A673 (cell line): ENCODE measurements at regions not wholly inside any gene's neighbourhood (a gene's known extent, or its start where the extent isn't known, plus 50 kb on each side); places are given as distances from the start of the nearest gene placed in this dataset.

Source experiments
- BruUV-seq: library from RNA; stranded (reverse); fragments of 400-500 nt; replicated peaks from 2 replicates; lab custom pipeline; 2021; lab: Mats Ljungman, UMichigan
- CTCF ChIA-PET: fragments of 300-600 bp; sonication (Branson Sonifier 250); formaldehyde crosslinking; loops from one replicate; lab custom pipeline; 2022; ENCODE audit warnings: antibody characterized with exemption; lab: Charles Lee
- POLR2A ChIA-PET: fragments of 300-600 bp; sonication (Branson Sonifier 250); formaldehyde crosslinking; loops from one replicate; lab custom pipeline; 2022; ENCODE audit warnings: antibody characterized with exemption; ENCODE audit not compliant: low non-redundant PET; lab: Charles Lee
- DNase-seq: peaks from one replicate; pipeline ENCODE4 v3.0.0-alpha.2; 2015; ENCODE audit warnings: low spot score
- H3K27ac ChIP-seq: fragments of 200-600 bp; sonication (generic); 2 replicates; pipeline ENCODE4 v1.5.1; 2016; ENCODE audit warnings: mixed run types, low read depth, mild to moderate bottlenecking, mixed read lengths, antibody characterized with exemption, low read length; ENCODE audit not compliant: poor library complexity, severe bottlenecking
- H3K27me3 ChIP-seq: fragments of 200-600 bp; sonication (generic); replicated peaks from 2 replicates; pipeline ENCODE4 v1.6.1; 2017; ENCODE audit warnings: mixed run types, low read depth, mild to moderate bottlenecking, mixed read lengths, antibody characterized with exemption, low read length; ENCODE audit not compliant: insufficient read depth, poor library complexity
- H3K36me3 ChIP-seq: fragments of 200-600 bp; sonication (generic); 2 replicates; pipeline ENCODE4 v1.6.1; 2016; ENCODE audit warnings: mixed run types, mild to moderate bottlenecking, mixed read lengths, antibody characterized with exemption, low read length; ENCODE audit not compliant: insufficient read depth, poor library complexity, severe bottlenecking
- H3K4me1 ChIP-seq: fragments of 200-600 bp; sonication (generic); 2 replicates; pipeline ENCODE4 v1.6.1; 2017; ENCODE audit warnings: mixed run types, mild to moderate bottlenecking, mixed read lengths, antibody characterized with exemption, low read length; ENCODE audit not compliant: insufficient read depth, poor library complexity, severe bottlenecking
- H3K4me3 ChIP-seq: fragments of 200-600 bp; sonication (generic); 2 replicates; pipeline ENCODE4 v1.5.1; 2016; ENCODE audit warnings: low read depth, mixed run types, mild to moderate bottlenecking, mixed read lengths, low read length; ENCODE audit not compliant: poor library complexity, severe bottlenecking
- H3K9me3 ChIP-seq: fragments of 200-600 bp; sonication (generic); 2 replicates; pipeline ENCODE4 v1.6.1; 2016; ENCODE audit warnings: mixed run types, low read depth, mild to moderate bottlenecking, mixed read lengths, antibody characterized with exemption, low read length; ENCODE audit not compliant: poor library complexity, severe bottlenecking
- CTCF ChIP-seq: fragments of 300-800, 200-600 bp; sonication (generic); conservative IDR thresholded peaks from 2 replicates; pipeline ENCODE4 v1.5.1; 2017; ENCODE audit warnings: low read depth, mild to moderate bottlenecking, antibody characterized with exemption, low read length, moderate library complexity, mixed read lengths
- EZH2 ChIP-seq: fragments of 200-600 bp; sonication (generic); IDR thresholded peaks from 2 replicates; pipeline ENCODE4 v1.6.1; 2017; ENCODE audit warnings: borderline replicate concordance, low read depth, mild to moderate bottlenecking, mixed read lengths, antibody characterized with exemption, low read length; ENCODE audit not compliant: poor library complexity, severe bottlenecking
- intact Hi-C: fragments of 100-400 bp; cut with micrococcal nuclease; formaldehyde crosslinking; loops from one replicate; pipeline ENCODE4 v1.10.0; 2022; ENCODE audit not compliant: unreplicated experiment

GRCh38 chr18:47334966-47335365 lies 83.5 kb upstream of the SKOR2 start:
- no peaks in the 10 kb centered on the region for H3K9me3 ChIP-seq
- no peak for DNase-seq
- ChIA-PET CTCF (no interaction called here), POLR2A (no interaction called here)
- no peak overlapping the region for H3K27ac ChIP-seq
- TF ChIP-seq EZH2 (no peak), CTCF (no peak)
- intact Hi-C loops = no loop called here
- peaks cover 67% of the 10 kb centered on the region for H3K27me3 ChIP-seq
- no TSS peak for BruUV-seq
- H3K36me3 ChIP-seq = no peaks in the 10 kb centered on the region
- H3K4me3 ChIP-seq = no peak overlapping the region
- H3K4me1 ChIP-seq = no peaks in the 10 kb centered on the region

GRCh38 chr18:47333926-47334635 lies 82.6 kb upstream of the SKOR2 start:
- Histone ChIP-seq H3K4me1 (no peaks in the 10 kb centered on the region), H3K27me3 (peaks cover 76% of the 10 kb centered on the region), H3K27ac (no peak overlapping the region), H3K36me3 (no peaks in the 10 kb centered on the region), H3K4me3 (no peak overlapping the region), H3K9me3 (no peaks in the 10 kb centered on the region)
- no peak for DNase-seq
- TF ChIP-seq EZH2 (no peak), CTCF (no peak)
- POLR2A ChIA-PET = no interaction called here
- BruUV-seq = no TSS peak
- intact Hi-C loops = no loop called here
- CTCF ChIA-PET = no interaction called here

- ChIA-PET CTCF (no interaction called here), POLR2A (no interaction called here)
- Histone ChIP-seq H3K4me3 (no peak overlapping the region), H3K27ac (no peak overlapping the region), H3K36me3 (no peaks in the 10 kb centered on the region), H3K4me1 (no peaks in the 10 kb centered on the region), H3K9me3 (no peaks in the 10 kb centered on the region), H3K27me3 (peaks cover 87% of the 10 kb centered on the region)
- TF ChIP-seq EZH2 = no peak
- TF ChIP-seq CTCF = no peak
- DNase-seq = no peak
- intact Hi-C loops = no loop called here
- no TSS peak for BruUV-seq
These were observed 80.2 kb upstream of the SKOR2 start for GRCh38 chr18:47331641-47332040.
